ENCODE measurements at regions not wholly inside any gene's neighbourhood (a gene's known extent, or its start where the extent isn't known, plus 50 kb on each side); places are given as distances from the start of the nearest gene placed in this dataset.
A peak's percentile ranks its signal among the peaks of the same experiment; 100 is the strongest.

- Histone ChIP-seq H3K79me2 (ENCODE audit: low read length) (no peaks in the 10 kb centered on the region), H2AFZ (ENCODE audit: low read length) (no peak overlapping the region), H4K20me1 (ENCODE audit: low read length) (no peaks in the 10 kb centered on the region), H3K27me3 (ENCODE audit: low read length) (no peaks in the 10 kb centered on the region), H3K9me2 (replicated peaks; ENCODE audit: low read length) (no peaks in the 10 kb centered on the region), H3K27ac (ENCODE audit: low read length) (no peak overlapping the region), H3F3A (ENCODE audit: low read length, unreplicated experiment) (no peaks in the 10 kb centered on the region), H3K4me2 (ENCODE audit: low read length) (no peak overlapping the region), H3K9ac (ENCODE audit: low read length) (no peak overlapping the region), H3K4me1 (ENCODE audit: insufficient read depth, low read length) (no peaks in the 10 kb centered on the region), H3K4me3 (ENCODE audit: low read length) (no peak overlapping the region), H3K9me3 (ENCODE audit: low read length) (no peaks in the 10 kb centered on the region), H3K36me3 (ENCODE audit: low read depth, low read length) (no peaks in the 10 kb centered on the region)
- POLR2A ChIA-PET (ENCODE audit: unreplicated experiment) = no interaction called here
- CTCF ChIA-PET = no interaction called here
- no TSS peak for BruUV-seq (replicated peaks)
- ATAC-seq (no peak), DNase-seq (no peak)
- intact Hi-C loops (cut with micrococcal nuclease) = no loop called here
- TF ChIP-seq, protein P1, sequence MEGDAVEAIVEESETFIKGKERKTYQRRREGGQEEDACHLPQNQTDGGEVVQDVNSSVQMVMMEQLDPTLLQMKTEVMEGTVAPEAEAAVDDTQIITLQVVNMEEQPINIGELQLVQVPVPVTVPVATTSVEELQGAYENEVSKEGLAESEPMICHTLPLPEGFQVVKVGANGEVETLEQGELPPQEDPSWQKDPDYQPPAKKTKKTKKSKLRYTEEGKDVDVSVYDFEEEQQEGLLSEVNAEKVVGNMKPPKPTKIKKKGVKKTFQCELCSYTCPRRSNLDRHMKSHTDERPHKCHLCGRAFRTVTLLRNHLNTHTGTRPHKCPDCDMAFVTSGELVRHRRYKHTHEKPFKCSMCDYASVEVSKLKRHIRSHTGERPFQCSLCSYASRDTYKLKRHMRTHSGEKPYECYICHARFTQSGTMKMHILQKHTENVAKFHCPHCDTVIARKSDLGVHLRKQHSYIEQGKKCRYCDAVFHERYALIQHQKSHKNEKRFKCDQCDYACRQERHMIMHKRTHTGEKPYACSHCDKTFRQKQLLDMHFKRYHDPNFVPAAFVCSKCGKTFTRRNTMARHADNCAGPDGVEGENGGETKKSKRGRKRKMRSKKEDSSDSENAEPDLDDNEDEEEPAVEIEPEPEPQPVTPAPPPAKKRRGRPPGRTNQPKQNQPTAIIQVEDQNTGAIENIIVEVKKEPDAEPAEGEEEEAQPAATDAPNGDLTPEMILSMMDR (conservative IDR thresholded peaks at IDR 0.05; ENCODE audit: low read depth, low read length) = no peak
- no peak for TF ChIP-seq EZH2phosphoT487 (IDR thresholded peaks at IDR 0.05; ENCODE audit: borderline replicate concordance, low read length)
- TF ChIP-seq EZH2 (IDR thresholded peaks at IDR 0.05; ENCODE audit: low read length, unreplicated experiment) = no peak
Measured at GRCh38 chrX:79506001-79506400, 138.9 kb upstream of the ITM2A start.

DNA sequence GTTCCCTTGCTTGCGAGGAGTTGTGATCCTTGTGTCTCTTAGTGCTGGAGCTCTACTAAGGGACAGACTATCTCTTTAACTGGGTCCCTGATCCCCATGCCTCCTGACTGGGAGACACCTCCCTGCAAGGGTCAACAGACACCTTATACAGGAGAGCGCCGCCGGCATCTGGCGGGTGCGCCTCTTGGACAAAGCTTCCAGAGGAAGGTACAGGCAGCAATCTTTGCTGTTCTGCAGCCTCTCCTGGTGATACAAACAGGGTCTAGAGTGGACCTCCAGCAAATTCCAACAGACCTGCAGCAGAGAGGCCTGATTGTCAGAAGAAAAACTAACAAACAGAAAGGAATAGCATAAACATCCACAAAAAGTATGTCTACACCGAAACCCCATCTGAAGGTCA, 115.6 kb upstream of the ITM2A start:
- DNase-seq = no peak
- POLR2A ChIA-PET (ENCODE audit: unreplicated experiment) = no interaction called here
- Histone ChIP-seq H3K27ac (ENCODE audit: low read length) (no peak overlapping the region), H3F3A (ENCODE audit: low read length, unreplicated experiment) (no peaks in the 10 kb centered on the region), H3K79me2 (ENCODE audit: low read length) (no peaks in the 10 kb centered on the region), H3K36me3 (ENCODE audit: low read depth, low read length) (no peaks in the 10 kb centered on the region), H3K4me3 (ENCODE audit: low read length) (no peak overlapping the region), H3K4me2 (ENCODE audit: low read length) (no peak overlapping the region), H3K4me1 (ENCODE audit: insufficient read depth, low read length) (no peaks in the 10 kb centered on the region), H3K9me2 (replicated peaks; ENCODE audit: low read length) (no peaks in the 10 kb centered on the region), H3K27me3 (ENCODE audit: low read length) (no peaks in the 10 kb centered on the region), H2AFZ (ENCODE audit: low read length) (no peak overlapping the region), H3K9ac (ENCODE audit: low read length) (no peak overlapping the region), H4K20me1 (ENCODE audit: low read length) (no peaks in the 10 kb centered on the region), H3K9me3 (ENCODE audit: low read length) (no peaks in the 10 kb centered on the region)
- BruUV-seq (replicated peaks) = no TSS peak
- intact Hi-C loops (cut with micrococcal nuclease) = no loop called here
- no peak for ATAC-seq
- CTCF ChIA-PET = no interaction called here
- TF ChIP-seq EZH2phosphoT487 (IDR thresholded peaks at IDR 0.05; ENCODE audit: borderline replicate concordance, low read length) (no peak), EZH2 (IDR thresholded peaks at IDR 0.05; ENCODE audit: low read length, unreplicated experiment) (no peak)
- TF ChIP-seq, protein P1 (conservative IDR thresholded peaks at IDR 0.05; ENCODE audit: low read depth, low read length) = no peak

GRCh38 chrX:79477691-79478090, 110.6 kb upstream of the ITM2A start:
- Histone ChIP-seq H3F3A (ENCODE audit: low read length, unreplicated experiment) (no peaks in the 10 kb centered on the region), H3K9me3 (ENCODE audit: low read length) (no peaks in the 10 kb centered on the region), H3K4me2 (ENCODE audit: low read length) (no peak overlapping the region), H3K36me3 (ENCODE audit: low read depth, low read length) (no peaks in the 10 kb centered on the region), H3K9me2 (replicated peaks; ENCODE audit: low read length) (no peaks in the 10 kb centered on the region), H2AFZ (ENCODE audit: low read length) (no peak overlapping the region), H3K4me1 (ENCODE audit: insufficient read depth, low read length) (no peaks in the 10 kb centered on the region), H3K27me3 (ENCODE audit: low read length) (no peaks in the 10 kb centered on the region), H3K79me2 (ENCODE audit: low read length) (no peaks in the 10 kb centered on the region), H3K9ac (ENCODE audit: low read length) (no peak overlapping the region), H3K27ac (ENCODE audit: low read length) (no peak overlapping the region), H4K20me1 (ENCODE audit: low read length) (no peaks in the 10 kb centered on the region), H3K4me3 (ENCODE audit: low read length) (no peak overlapping the region)
- ChIA-PET CTCF (no interaction called here), POLR2A (ENCODE audit: unreplicated experiment) (no interaction called here)
- intact Hi-C loops (cut with micrococcal nuclease) = loop anchor here (5.0 to 10.0 kb wide), 2 partner anchors 770 to 807 kb away; no protein-coding TSS in a partner anchor
- no peak; the same call in 1 of the 2 replicates for ATAC-seq
- DNase-seq = peak; percentile 12
- TF ChIP-seq, protein P1 (conservative IDR thresholded peaks at IDR 0.05; ENCODE audit: low read depth, low read length) = peak; percentile 31; the same call in 1 of the 2 replicates
- TF ChIP-seq EZH2phosphoT487 (IDR thresholded peaks at IDR 0.05; ENCODE audit: borderline replicate concordance, low read length) = no peak
- BruUV-seq (replicated peaks) = no TSS peak
